Esophagus squamous epithelium (tissue), 5 donors: ENCODE measurements at regions not wholly inside any gene's neighbourhood (a gene's known extent, or its start where the extent isn't known, plus 50 kb on each side); places are given as distances from the start of the nearest gene placed in this dataset.

Experiments
- DNase-seq: peaks from one replicate; lab custom pipeline; 2025; lab: John Stamatoyannopoulos, UW
- H3K27ac ChIP-seq, 4 donors: fragments of 200-600 bp; sonication (generic); one replicate each; pipeline ENCODE4 v1.5.1; 2016 to 2019; ENCODE audit warnings: mild to moderate bottlenecking in 1 of 4
- H3K27me3 ChIP-seq, 4 donors: fragments of 200-600 bp; sonication (generic); 1 replicate in 3 of 4; 2 replicates in 1 of 4; pipeline versions ENCODE4 v1.5.1 to v1.6.0; 2017 to 2021; ENCODE audit warnings: antibody characterized with exemption in 1 of 4
- H3K36me3 ChIP-seq, 3 donors: fragments of 200-600 bp; sonication (generic); one replicate each; pipeline ENCODE4 v1.5.1; 2016 to 2019
- H3K4me1 ChIP-seq, 3 donors: fragments of 200-600 bp; sonication (generic); one replicate each; pipeline ENCODE4 v1.5.1; 2017 to 2019
- H3K4me3 ChIP-seq, 4 donors: fragments of 200-600 bp; sonication (generic); 1 replicate in 3 of 4; 2 replicates in 1 of 4; pipeline ENCODE4 v1.5.1; 2016 to 2019; ENCODE audit warnings: mild to moderate bottlenecking in 2 of 4, moderate library complexity in 1 of 4
- H3K9me3 ChIP-seq, 3 donors: fragments of 200-600 bp; sonication (generic); one replicate each; pipeline ENCODE4 v1.5.1; 2016 to 2019
- POLR2A ChIP-seq, 4 donors: fragments of 450-650 bp; IDR thresholded peaks; one replicate each; pipeline ENCODE4 v1.6.1; 2017; ENCODE audit warnings: antibody characterized with exemption in 4 of 4, mild to moderate bottlenecking in 4 of 4, moderate library complexity in 3 of 4
- WGBS, 2 donors: methylation state at CpG; one replicate each; pipeline ENCODE4 v1.1.5; 2018; 5-methylcytosine and 5-hydroxymethylcytosine counted together
- intact Hi-C: fragments of 100-400 bp; cut with DNase I; formaldehyde crosslinking; loops from one replicate; pipeline ENCODE4 v1.15.0; 2022
- TF ChIP-seq, protein P1 (sequence below), 6 experiments: fragments of 450-650 bp in 4 of 6; fragments of 200-600 bp in 2 of 6; sonication (generic) in 2 of 6; IDR thresholded peaks; one replicate each; pipeline ENCODE4 v1.5.1; 2016 to 2019; ENCODE audit warnings: antibody characterized with exemption in 6 of 6, mild to moderate bottlenecking in 4 of 6, moderate library complexity in 4 of 6
- donor health status: DM: yes; HTN: yes; CAD: no.

DNA sequence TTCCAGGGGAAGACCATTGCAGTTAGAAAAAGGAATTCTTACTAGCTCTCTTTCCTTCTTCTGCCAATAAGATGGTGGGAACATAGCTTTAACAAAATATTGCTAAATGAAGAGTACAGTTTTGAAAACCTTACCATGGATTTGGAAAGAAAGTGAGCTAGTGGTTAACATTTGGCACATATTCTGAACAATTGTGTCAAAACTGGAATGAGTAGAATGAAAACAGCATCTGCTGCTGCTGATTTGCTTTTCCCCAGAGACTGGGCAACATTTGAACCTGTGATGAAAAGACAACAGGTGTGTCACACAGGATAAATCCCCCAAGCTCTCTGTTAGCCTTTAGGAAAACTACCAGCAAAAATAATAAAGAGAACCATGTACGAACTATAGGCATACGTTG lies 761.4 kb downstream of the KCNA4 start:
- no peak for TF ChIP-seq POLR2A (IDR thresholded peaks at IDR 0.05)
- TF ChIP-seq, protein P1, sequence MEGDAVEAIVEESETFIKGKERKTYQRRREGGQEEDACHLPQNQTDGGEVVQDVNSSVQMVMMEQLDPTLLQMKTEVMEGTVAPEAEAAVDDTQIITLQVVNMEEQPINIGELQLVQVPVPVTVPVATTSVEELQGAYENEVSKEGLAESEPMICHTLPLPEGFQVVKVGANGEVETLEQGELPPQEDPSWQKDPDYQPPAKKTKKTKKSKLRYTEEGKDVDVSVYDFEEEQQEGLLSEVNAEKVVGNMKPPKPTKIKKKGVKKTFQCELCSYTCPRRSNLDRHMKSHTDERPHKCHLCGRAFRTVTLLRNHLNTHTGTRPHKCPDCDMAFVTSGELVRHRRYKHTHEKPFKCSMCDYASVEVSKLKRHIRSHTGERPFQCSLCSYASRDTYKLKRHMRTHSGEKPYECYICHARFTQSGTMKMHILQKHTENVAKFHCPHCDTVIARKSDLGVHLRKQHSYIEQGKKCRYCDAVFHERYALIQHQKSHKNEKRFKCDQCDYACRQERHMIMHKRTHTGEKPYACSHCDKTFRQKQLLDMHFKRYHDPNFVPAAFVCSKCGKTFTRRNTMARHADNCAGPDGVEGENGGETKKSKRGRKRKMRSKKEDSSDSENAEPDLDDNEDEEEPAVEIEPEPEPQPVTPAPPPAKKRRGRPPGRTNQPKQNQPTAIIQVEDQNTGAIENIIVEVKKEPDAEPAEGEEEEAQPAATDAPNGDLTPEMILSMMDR (IDR thresholded peaks at IDR 0.05): no peak
- Histone ChIP-seq H3K27ac (no peak overlapping the region), H3K36me3 (no peaks in the 10 kb centered on the region), H3K9me3 (no peaks in the 10 kb centered on the region), H3K4me1 (no peaks in the 10 kb centered on the region), H3K4me3 (no peak overlapping the region), H3K27me3 (no peaks in the 10 kb centered on the region)
- DNase-seq: no peak
- intact Hi-C loops: no loop called here
- 54 to 82% methylated on average over 2 of the region's 2 CpGs for WGBS, 2 donors

DNA sequence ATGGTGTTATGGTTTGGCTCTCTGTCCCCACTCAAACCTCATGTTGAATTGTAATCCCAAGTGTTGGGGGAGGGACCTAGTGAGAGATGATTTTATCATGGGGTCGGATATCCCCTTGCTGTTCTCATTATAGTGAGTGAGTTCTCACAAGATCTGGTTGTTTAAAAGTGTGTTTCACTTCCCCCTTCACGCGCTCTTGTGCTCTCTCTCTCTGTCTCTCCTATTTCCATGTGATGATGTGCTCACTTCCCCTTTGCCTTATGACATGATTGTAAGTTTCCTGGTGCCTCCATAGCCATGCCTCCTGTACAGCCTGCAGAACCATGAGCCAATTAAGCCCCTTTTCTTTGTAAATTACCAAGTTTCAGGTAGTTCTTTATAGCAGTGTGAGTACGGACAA lies 765.1 kb downstream of the KCNA4 start:
- intact Hi-C loops: no loop called here
- 63 to 80% methylated on average over 4 of the region's 4 CpGs for WGBS, 2 donors

DNA sequence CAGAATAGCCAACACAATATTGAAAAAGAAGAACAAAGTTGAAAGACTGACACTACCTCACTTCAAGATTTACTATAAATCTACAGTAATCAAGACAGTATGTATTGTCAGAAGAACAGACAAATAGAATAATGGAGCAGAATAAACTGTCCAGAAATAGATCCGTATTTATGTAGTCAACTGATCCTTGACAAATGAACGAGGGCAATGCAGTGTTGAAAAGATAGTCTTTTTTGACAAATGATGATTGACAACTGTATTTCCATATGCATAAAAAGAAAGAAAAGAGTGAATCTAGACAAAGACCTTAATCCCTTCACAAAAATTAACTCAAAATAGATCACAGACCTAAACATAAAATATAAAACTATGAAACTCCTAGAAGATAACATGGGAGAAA lies 767.1 kb downstream of the KCNA4 start:
- Histone ChIP-seq H3K9me3 (no peaks in the 10 kb centered on the region), H3K27ac (no peak overlapping the region), H3K4me3 (no peak overlapping the region), H3K27me3 (no peaks in the 10 kb centered on the region), H3K36me3 (no peaks in the 10 kb centered on the region), H3K4me1 (no peaks in the 10 kb centered on the region)
- 74 to 82% methylated on average over 2 of the region's 2 CpGs for WGBS, 2 donors
- no peak for TF ChIP-seq POLR2A (IDR thresholded peaks at IDR 0.05)
- no peak for DNase-seq
- intact Hi-C loops: no loop called here

More for the DNA sequence above, 765.1 kb downstream of the KCNA4 start:
- Histone ChIP-seq H3K9me3 (no peaks in the 10 kb centered on the region), H3K27ac (no peak overlapping the region), H3K36me3 (no peaks in the 10 kb centered on the region), H3K4me1 (no peaks in the 10 kb centered on the region), H3K27me3 (no peaks in the 10 kb centered on the region), H3K4me3 (no peak overlapping the region)
- no peak for DNase-seq
- TF ChIP-seq, protein P1 (IDR thresholded peaks at IDR 0.05): no peak
- no peak for TF ChIP-seq POLR2A (IDR thresholded peaks at IDR 0.05)

DNA sequence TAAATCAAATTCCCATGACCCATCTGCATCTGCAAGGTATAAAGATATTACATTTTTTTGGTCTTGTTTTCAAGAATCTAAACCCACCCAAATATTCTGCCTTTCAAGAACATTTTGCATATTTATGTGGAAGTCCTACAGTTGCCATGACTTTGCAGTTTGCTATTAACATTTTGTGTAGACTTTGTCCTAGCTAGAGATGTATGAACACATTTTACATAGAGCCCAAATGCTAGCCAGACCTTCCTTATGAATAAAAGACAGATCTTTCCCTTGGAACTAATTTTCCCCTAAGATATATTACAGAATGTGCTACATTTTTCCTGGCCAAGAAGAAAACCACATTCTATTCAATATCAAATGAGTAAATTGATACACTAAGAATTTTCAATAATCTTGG lies 772.5 kb downstream of the KCNA4 start:
- no peak overlapping the region for H3K4me3 ChIP-seq
- no peaks in the 10 kb centered on the region for H3K4me1 ChIP-seq
- H3K36me3 ChIP-seq: no peaks in the 10 kb centered on the region
- H3K27me3 ChIP-seq: no peaks in the 10 kb centered on the region
- TF ChIP-seq, protein P1 (IDR thresholded peaks at IDR 0.05): no peak
- TF ChIP-seq POLR2A (IDR thresholded peaks at IDR 0.05): no peak
- no peak overlapping the region for H3K27ac ChIP-seq
- no peaks in the 10 kb centered on the region for H3K9me3 ChIP-seq
- DNase-seq: no peak
- intact Hi-C loops: no loop called here

DNA sequence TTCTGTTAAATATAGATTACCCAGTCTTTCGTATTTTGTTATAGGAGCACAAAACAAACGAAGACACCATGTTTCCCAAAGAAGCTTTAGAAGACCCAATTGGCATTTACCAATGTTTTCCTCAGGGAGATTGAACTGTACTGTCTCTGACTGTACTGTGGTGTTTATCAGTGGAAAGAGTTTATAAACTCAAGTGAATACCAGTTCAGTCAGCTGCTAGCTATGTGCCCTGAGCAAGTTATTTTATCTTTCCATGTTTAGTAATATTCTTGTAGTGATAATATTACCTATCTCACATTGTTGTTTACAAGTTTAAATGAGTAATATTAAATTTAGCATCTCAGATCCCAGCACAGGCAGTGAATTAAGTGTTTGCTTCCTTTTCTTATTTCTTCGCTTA lies 773.2 kb downstream of the KCNA4 start:
- no peak for TF ChIP-seq POLR2A (IDR thresholded peaks at IDR 0.05)
- TF ChIP-seq, protein P1 (IDR thresholded peaks at IDR 0.05): no peak
- no peak for DNase-seq
- WGBS, 2 donors: 67 to 75% methylated on average over 3 of the region's 3 CpGs
- no peak overlapping the region for H3K4me3 ChIP-seq
- H3K36me3 ChIP-seq: no peaks in the 10 kb centered on the region
- H3K9me3 ChIP-seq: no peaks in the 10 kb centered on the region
- no peaks in the 10 kb centered on the region for H3K27me3 ChIP-seq
- no peaks in the 10 kb centered on the region for H3K4me1 ChIP-seq
- no peak overlapping the region for H3K27ac ChIP-seq
- intact Hi-C loops: no loop called here

DNA sequence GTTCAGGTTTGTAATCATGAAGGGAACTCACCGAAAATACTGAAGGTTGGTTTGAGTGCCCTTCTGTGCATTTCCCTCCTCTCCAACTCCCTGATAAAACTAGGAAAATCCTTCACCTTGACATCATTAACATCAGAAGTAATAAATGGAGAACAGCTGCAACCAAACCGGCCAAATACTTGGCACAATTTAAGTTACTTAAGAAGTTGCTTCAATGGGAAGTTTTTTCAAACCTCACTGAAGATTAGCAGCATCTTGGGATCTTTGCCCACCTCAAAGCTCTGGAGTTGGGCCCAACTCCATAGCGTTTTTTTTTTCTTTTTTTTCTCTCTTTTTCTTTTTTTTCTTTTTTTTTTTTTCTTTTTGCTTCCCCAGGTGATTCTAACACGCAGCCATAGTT lies 784.8 kb downstream of the KCNA4 start:
- TF ChIP-seq, protein P1 (IDR thresholded peaks at IDR 0.05): no peak
- TF ChIP-seq POLR2A (IDR thresholded peaks at IDR 0.05): no peak
- no peaks in the 10 kb centered on the region for H3K27me3 ChIP-seq
- no peak for DNase-seq
- no peaks in the 10 kb centered on the region for H3K36me3 ChIP-seq
- intact Hi-C loops: no loop called here
- 32 to 40% methylated on average over 4 of the region's 4 CpGs for WGBS, 2 donors
- H3K4me1 ChIP-seq: no peaks in the 10 kb centered on the region
- no peak overlapping the region for H3K4me3 ChIP-seq
- no peak overlapping the region for H3K27ac ChIP-seq
- no peaks in the 10 kb centered on the region for H3K9me3 ChIP-seq
